NCI-H526 (cell line): ENCODE measurements at regions not wholly inside any gene's neighbourhood (a gene's known extent, or its start where the extent isn't known, plus 50 kb on each side); places are given as distances from the start of the nearest gene placed in this dataset.

Source experiments
- DNase-seq, 2 experiments: peaks; one replicate each; lab custom pipeline; 2025; lab: John Stamatoyannopoulos, UW

DNA sequence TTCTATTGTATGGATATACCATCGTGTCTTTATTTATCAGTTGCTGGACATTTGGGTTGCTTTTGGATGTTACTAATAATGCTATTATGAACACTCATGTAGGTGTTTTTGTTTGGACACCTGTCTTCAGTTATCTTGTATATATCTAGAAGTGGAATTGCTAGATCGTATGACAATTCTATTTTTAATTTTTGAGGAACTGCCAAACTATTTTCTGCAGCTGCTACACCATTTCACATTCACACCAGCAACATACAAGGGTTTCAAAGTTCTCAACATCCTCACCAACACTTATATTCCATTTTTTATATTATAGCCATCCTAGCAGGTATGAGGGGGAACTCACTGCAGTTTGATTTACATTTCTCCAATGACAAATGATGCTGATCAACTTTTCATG lies 324.6 kb downstream of the CAAP1 start:
- DNase-seq: no peak

GRCh38 chr9:26566141-26566540 lies 326.5 kb downstream of the CAAP1 start:
- DNase-seq: no peak

DNA sequence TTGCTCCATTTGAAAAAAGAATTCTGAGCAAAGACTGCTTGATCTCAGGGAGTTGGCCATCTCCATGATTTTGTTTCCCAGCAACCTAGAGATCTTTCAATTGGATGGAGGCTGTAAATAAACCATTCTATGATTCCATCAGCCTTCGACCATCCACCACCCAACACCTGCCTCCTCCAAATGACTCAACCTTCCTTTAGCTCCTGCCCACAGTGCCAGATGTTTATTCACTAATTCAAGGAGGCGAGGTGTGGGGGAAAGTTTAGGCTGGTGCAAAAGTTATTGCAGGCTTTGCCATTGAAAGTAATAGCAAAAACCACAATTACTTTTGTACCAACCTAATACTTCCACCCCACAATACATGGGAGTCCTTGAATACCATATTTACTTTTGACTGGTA lies 327.5 kb downstream of the CAAP1 start:
- DNase-seq: no peak

- DNase-seq: no peak
Measured at GRCh38 chr9:26562338-26562737, 330.3 kb downstream of the CAAP1 start.

- DNase-seq: no peak
Measured at GRCh38 chr9:26561928-26562327, 330.7 kb downstream of the CAAP1 start.

DNA sequence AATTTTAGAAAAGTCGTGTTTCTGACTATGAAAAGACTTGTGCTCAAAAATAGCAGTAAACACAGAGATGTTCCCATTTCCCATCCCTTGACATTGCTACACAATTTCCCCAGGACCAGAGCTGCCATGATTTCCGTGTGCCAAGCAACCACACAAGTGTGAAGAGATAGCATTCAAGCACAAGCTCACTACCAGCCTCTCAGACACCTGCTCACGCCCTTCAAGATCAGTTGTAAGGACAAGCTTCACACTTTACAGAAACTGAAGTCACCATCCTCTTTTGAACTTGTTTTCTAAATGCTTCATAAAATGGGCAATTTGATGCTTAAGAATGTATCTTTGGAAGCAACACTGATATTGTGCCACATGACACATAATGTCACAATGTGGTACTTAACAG lies 333.1 kb downstream of the CAAP1 start:
- no peak for DNase-seq

- no peak for DNase-seq
Measured at GRCh38 chr9:26551971-26552370, 340.6 kb downstream of the CAAP1 start.

DNA sequence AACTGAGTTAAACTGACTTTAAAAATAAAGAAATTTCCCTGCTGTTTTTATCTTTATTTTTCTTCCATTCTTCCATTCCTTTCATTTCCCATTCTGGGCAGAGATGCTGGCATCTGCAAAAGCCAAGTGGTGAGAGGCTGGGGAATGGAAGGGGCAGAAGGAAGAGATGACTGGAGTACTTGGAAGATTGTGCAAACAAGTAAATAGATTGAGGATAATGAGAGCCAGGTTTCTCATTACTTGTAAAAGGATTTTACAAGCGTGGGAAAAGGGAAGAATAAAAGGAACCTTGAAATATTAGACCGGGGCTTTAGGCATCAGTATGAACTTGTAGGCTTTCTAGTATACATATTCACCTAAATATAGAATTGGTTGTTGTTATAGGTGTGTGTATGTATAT lies 341.2 kb downstream of the CAAP1 start:
- no peak for DNase-seq

DNA sequence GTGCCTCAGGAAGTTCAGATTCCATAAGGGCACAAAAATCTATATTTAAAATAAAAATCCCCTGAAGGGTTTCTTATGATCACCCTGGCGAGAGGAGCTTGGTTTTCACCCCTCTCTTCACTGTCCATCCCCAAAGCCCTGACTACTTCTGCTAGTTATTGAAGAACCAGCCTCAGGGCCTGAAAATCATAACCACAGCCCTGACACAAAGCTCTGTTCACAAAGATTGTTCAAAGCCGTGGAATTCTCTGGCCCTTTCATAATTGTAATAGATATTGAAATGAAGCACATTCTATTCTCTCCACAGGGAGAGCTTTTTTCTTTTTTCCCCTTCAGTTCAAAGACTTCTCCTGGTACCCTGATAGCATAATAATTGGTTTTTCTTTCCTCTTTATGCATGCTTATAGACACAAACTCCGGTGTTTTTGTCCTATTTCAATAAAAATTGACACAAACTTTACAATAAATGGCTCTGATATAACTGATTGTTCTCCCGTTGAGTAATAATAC lies 343.8 kb downstream of the CAAP1 start:
- no peak for DNase-seq

DNA sequence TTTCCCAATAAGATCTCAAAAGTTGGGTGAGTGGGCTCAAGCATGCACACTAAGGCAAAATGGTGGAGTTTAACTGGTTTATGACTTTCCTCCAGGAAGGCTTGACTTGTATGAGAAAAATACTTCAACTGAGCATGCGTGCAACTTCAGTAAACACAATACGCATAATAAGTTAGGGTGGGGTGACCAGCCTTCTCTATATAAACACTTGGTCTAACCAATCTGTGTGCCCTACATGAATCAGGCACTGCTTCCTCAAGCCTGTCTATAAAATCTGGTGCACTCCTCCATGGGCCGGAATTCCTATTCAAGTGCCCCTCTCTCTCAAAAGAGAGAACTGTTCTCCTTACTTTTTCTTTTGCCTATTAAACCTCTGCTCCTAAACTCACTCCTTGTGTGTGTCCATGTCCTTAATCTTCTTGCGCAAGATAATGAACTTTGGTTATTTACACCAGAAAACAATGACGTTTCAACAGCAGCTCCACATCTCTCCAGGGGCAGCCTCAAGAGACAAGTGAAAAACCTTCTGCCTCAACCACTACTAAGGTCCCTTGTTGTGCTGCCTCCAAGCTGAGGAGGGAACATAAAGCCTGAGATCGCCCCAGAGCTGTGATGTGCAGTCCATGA lies 352.6 kb downstream of the CAAP1 start:
- no peak for DNase-seq

DNA sequence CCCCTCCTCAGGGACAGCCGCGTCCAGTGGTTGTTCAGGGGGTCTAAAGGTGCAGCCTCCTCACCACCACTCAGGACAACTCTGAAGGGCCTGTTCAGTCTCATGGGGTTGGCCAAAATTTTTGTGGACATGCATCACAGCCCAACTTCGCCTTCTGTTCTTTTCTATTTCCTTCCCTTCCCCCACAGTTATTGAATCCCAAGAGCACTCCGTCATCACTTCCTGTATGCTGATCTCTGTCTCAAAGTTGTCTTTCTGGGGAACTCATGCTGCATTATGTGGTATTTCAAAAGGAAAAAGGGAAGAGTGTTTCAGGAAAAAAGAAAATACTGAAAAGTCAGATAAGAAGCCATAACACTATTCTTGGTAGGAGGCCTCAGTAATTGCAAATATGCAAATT lies 355.4 kb downstream of the CAAP1 start:
- no peak for DNase-seq

DNA sequence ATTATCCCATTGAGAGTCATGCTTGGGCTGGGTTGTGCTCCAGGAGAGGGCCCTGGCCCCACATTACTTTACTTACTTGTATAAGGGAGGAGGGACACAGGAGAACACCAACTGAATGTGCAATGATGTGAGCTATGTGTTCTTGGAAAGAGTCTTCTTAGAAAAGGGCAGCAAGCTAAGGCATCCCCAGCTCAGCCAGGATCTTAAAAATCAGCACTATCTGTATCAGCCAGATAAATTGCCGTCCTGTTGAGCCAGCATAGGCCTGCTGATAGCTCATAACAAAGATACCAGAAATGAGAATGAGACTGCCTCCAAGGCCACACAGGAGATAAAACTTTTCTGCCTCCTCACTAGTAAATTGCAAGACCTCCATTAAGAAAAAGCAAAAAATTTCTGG lies 357.5 kb downstream of the CAAP1 start:
- DNase-seq: no peak

GRCh38 chr9:26530841-26531240 lies 361.8 kb downstream of the CAAP1 start:
- no peak for DNase-seq

DNA sequence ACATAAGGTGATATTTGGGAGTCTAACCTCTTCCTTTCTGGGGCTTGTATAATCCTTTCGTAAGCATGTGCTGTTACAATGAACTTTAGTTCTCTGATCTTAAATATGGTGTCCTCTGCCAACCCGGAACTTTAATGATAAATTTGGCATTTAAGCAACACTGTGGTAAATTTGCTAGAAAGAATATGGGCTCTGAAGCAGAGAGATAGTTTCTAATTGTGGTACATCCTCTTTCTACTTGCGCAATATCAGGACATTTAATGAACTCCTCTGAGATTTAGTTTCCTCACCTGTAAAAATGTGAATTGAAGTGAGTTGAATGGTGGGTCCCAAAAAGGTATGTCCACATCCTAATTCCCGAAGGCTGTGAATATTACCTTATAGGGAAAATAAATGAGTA lies 364.7 kb downstream of the CAAP1 start:
- no peak for DNase-seq

GRCh38 chr9:26524267-26524666 lies 368.3 kb downstream of the CAAP1 start:
- no peak for DNase-seq

DNA sequence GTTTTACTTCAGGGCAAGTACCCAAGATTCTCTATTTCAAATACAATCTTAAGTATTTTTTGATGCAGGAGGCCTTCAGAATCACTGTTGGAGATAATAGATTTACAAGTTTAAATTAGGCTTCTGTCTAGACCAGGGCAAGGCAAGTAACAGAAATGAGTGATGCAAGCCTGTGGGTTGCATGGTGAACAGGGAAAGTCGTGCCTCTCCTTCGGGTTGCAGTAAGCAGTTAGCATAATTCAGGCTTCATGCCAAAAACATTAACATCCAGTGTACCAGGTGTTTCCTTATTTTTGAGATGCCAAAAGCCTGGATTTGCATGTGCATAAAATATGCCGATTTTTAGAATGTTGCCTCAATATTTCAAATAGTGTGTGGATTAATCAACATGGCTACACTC lies 369.0 kb downstream of the CAAP1 start:
- DNase-seq: no peak

DNA sequence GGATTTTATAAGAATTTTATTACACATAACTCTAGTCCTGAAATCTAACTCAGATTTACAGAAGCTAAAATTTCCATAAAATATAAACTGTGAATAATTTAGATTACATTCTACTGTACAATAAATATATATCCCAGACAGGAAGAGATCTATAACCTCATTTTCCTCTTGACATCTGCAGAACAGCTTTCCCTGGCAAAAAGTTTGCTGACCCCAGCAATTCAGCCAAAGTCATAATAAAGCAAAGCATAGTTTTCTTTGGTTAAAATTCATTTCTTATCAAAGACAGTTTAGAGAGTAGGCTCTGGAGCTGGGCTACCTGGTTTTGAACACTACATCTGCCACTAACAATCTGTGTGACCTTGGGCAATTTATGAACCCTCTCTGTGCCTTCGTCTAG lies 372.5 kb downstream of the CAAP1 start:
- no peak for DNase-seq

DNA sequence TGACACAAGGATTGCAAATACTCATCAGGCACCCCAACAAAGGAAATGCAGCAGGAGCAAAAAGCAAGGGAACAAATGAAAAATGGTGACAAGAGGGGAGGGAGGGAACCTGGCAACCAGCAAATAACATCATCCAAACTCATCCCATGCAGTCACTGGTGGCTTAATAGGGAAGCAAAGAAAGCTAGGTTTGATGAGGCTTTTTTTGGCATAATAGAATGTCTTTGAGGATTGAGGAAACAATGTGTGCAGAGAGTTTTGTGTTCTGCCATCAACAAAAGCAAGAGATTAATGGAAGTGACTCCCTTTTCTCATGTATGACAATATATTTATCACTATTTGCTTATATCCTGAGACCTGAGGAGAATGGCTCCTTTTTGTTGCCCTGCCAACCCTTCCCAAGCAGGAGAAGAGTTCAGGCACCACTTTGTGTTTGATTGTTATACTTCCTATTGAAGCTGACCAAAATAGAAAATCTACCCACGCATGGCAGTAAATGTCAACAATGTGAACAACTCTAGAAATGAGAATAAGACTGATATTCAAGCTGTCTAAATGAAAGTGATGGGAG lies 375.7 kb downstream of the CAAP1 start:
- DNase-seq: no peak

DNA sequence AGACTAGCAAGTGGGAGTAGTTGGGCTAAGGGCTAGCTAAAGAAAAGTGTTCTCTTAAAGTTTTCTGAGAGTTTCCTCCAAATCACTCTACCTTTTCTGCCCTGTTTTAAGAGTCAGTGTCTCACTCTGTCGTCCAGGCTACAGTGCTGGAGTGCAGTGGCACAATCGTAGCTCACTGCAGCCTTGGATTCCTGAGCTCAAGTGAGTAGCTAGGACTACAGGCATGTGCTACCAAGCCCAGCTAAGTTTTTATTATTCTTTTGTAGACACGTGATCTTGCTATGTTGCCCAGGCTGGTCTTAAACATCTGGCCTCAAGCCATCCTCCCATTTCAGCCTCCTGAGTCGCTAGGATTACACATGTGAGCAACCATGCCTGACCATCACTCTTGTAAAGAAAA lies 378.9 kb downstream of the CAAP1 start:
- no peak for DNase-seq

DNA sequence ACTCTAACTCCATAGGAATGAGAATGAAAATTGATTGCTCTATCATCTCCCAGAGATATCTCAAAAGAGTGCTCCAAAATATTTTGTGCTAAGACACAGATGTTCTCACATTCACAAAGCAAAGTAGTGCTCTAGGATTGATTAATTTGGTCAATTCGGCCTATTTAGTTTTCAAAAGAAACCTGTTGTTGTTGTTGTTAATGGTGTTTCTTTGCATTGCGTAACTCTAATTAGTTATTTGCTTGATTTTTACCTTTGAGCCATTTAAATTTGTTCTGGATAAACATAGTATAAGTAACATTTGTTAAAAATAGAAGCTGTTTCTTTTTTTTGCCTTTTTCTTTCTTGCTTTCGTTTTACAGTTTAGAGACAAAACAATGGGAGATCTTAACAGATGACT lies 382.5 kb downstream of the CAAP1 start:
- DNase-seq: no peak

- no peak for DNase-seq
Measured at GRCh38 chr9:26508897-26509296, 383.7 kb downstream of the CAAP1 start.

- no peak for DNase-seq
Measured at GRCh38 chr9:26504057-26504456, 388.5 kb downstream of the CAAP1 start.

GRCh38 chr9:26502311-26502710 lies 390.3 kb downstream of the CAAP1 start:
- DNase-seq: no peak

- no peak for DNase-seq
Measured at GRCh38 chr9:26500471-26500870, 392.1 kb downstream of the CAAP1 start.
